CD4-positive, alpha-beta T cell (primary cell): ENCODE measurements at regions not wholly inside any gene's neighbourhood (a gene's known extent, or its start where the extent isn't known, plus 50 kb on each side); places are given as distances from the start of the nearest gene placed in this dataset.

Source experiments
- ATAC-seq: fragments of 200-7000 bp; cut with Tn5 transposase; one replicate; pipeline ENCODE4 v1.10.0; 2022; ENCODE audit warnings: mild to moderate bottlenecking; ENCODE audit not compliant: poor library complexity
- CTCF ChIA-PET: fragments of 350-600 bp; sonication (Branson Sonifier 250); formaldehyde crosslinking; loops from one replicate; lab custom pipeline; 2021; ENCODE audit warnings: antibody characterized with exemption, inconsistent platforms; lab: Charles Lee
- POLR2A ChIA-PET: fragments of 350-600 bp; sonication (Branson Sonifier 250); formaldehyde crosslinking; loops from one replicate; lab custom pipeline; 2021; ENCODE audit warnings: antibody characterized with exemption, inconsistent platforms; lab: Charles Lee
- DNase-seq, 14 experiments: peaks; one replicate each; pipeline ENCODE4 v3.0.0-alpha.2; 2013 to 2020; ENCODE audit warnings: mixed read lengths in 2 of 14
- H3K27ac ChIP-seq, 2 donors: one replicate each; pipeline versions ENCODE4 v1.5.1 to v1.7.0; 2013; ENCODE audit warnings: low read length in 2 of 2, low read depth in 1 of 2, mild to moderate bottlenecking in 1 of 2
- H3K27me3 ChIP-seq, 2 experiments: 1 replicate in 1 of 2; 2 replicates in 1 of 2; pipeline versions ENCODE4 v1.6.1 to v1.7.0; 2013; ENCODE audit warnings: low read length in 2 of 2, control low read depth in 1 of 2, mild to moderate bottlenecking in 1 of 2, moderate library complexity in 1 of 2; ENCODE audit not compliant: insufficient read depth in 2 of 2, control insufficient read depth in 1 of 2
- H3K36me3 ChIP-seq: one replicate; pipeline ENCODE4 v1.6.1; 2013; ENCODE audit warnings: low read length, control low read depth; ENCODE audit not compliant: insufficient read depth
- H3K4me1 ChIP-seq: one replicate; pipeline ENCODE4 v1.6.1; 2013; ENCODE audit warnings: low read length, control low read depth; ENCODE audit not compliant: insufficient read depth
- H3K4me3 ChIP-seq: one replicate; pipeline ENCODE4 v1.5.1; 2013; ENCODE audit warnings: mild to moderate bottlenecking, low read length, moderate library complexity
- H3K9me3 ChIP-seq, 2 experiments: 1 replicate in 1 of 2; 2 replicates in 1 of 2; pipeline versions ENCODE4 v1.6.1 to v1.7.0; 2013; ENCODE audit warnings: low read length in 2 of 2, mild to moderate bottlenecking in 2 of 2, control low read depth in 1 of 2, moderate library complexity in 1 of 2; ENCODE audit not compliant: control insufficient read depth in 1 of 2, insufficient read depth in 1 of 2
- H3K27ac Mint-ChIP-seq: one replicate; pipeline ENCODE4 v1.8.0; 2020; ENCODE audit warnings: mixed read lengths
- H3K27me3 Mint-ChIP-seq: one replicate; pipeline ENCODE4 v1.8.0; 2021; ENCODE audit warnings: mixed read lengths
- H3K36me3 Mint-ChIP-seq: one replicate; pipeline ENCODE4 v1.8.0; 2021; ENCODE audit warnings: low read depth, mixed read lengths
- H3K4me1 Mint-ChIP-seq: one replicate; pipeline ENCODE4 v1.8.0; 2021; ENCODE audit warnings: low read depth, mixed read lengths
- H3K4me3 Mint-ChIP-seq: one replicate; pipeline ENCODE4 v1.8.0; 2020; ENCODE audit warnings: mild to moderate bottlenecking, mixed read lengths
- H3K9me3 Mint-ChIP-seq: one replicate; pipeline ENCODE4 v1.8.0; 2020; ENCODE audit warnings: mixed read lengths
- CTCF ChIP-seq: fragments of 200-600 bp; IDR thresholded peaks from one replicate; pipeline ENCODE4 v1.8.0; 2022; ENCODE audit warnings: antibody characterized with exemption, mild to moderate bottlenecking
- intact Hi-C, 2 experiments: fragments of 100-400 bp; cut with DNase I in 1 of 2; cut with micrococcal nuclease in 1 of 2; formaldehyde crosslinking; loops; one replicate each; pipeline versions ENCODE4 v1.15.1 to v1.9.0; 2023 to 2025; cut with DNase I, micrococcal nuclease

DNA sequence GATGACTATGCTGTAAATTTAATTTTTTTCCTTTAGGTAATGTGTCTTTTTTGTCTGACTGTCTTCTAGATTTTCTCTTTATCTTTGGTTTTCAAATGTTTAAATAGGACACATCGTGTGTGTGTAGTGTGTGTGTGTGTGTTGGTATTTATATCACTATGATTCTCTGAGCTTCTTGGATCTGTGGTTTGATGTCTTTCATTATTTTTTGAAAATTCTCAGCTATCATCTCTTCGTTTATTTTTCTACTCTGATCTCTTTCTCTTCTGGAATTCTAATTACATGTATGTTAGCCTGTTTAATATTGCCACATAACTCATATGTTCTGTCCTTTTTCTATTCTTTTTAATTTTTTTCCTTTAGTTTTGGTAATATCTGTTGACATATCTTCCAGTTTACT lies 73.5 kb upstream of the OR10AD1 start:
- intact Hi-C loops: no loop called here
- no peak overlapping the region for H3K27ac Mint-ChIP-seq
- no peak for TF ChIP-seq CTCF
- CTCF ChIA-PET: no interaction called here
- H3K9me3 ChIP-seq: no peaks in the 10 kb centered on the region
- no peak overlapping the region for H3K4me3 ChIP-seq
- peaks cover 17% of the 10 kb centered on the region for H3K9me3 Mint-ChIP-seq
- H3K4me3 Mint-ChIP-seq: no peak overlapping the region
- H3K4me1 Mint-ChIP-seq: no peaks in the 10 kb centered on the region
- H3K36me3 ChIP-seq: no peaks in the 10 kb centered on the region
- no peak for ATAC-seq
- no peaks in the 10 kb centered on the region for H3K4me1 ChIP-seq
- H3K27me3 Mint-ChIP-seq: peaks cover 38% of the 10 kb centered on the region
- POLR2A ChIA-PET: no interaction called here
- H3K36me3 Mint-ChIP-seq: peaks cover 10% of the 10 kb centered on the region
- peaks cover 0 to 6% of the 10 kb centered on the region in 2 experiments for H3K27me3 ChIP-seq
- no peak overlapping the region for H3K27ac ChIP-seq
- DNase-seq: no peak

GRCh38 chr12:48266826-48267225 lies 63.7 kb upstream of the OR10AD1 start:
- Mint-ChIP-seq H3K4me1 (no peaks in the 10 kb centered on the region), H3K36me3 (no peaks in the 10 kb centered on the region), H3K27me3 (peaks cover 28% of the 10 kb centered on the region), H3K4me3 (no peak overlapping the region), H3K27ac (no peak overlapping the region), H3K9me3 (no peaks in the 10 kb centered on the region)
- Histone ChIP-seq H3K4me3 (no peak overlapping the region), H3K9me3 (no peaks in the 10 kb centered on the region), H3K36me3 (no peaks in the 10 kb centered on the region), H3K4me1 (no peaks in the 10 kb centered on the region), H3K27me3 (no peaks in the 10 kb centered on the region), H3K27ac (no peak overlapping the region)
- intact Hi-C loops: no loop called here
- TF ChIP-seq CTCF: no peak
- DNase-seq: no peak
- ATAC-seq: no peak
- ChIA-PET CTCF (no interaction called here), POLR2A (interaction anchor here (0.7 kb wide), 1 partner anchor 355 kb away, joined by 3 read pairs; no protein-coding TSS in a partner anchor)

- Mint-ChIP-seq H3K4me1 (no peaks in the 10 kb centered on the region), H3K4me3 (no peak overlapping the region), H3K27ac (no peak overlapping the region), H3K36me3 (no peaks in the 10 kb centered on the region), H3K9me3 (no peaks in the 10 kb centered on the region), H3K27me3 (peaks cover 27% of the 10 kb centered on the region)
- H3K27ac ChIP-seq: no peak overlapping the region
- TF ChIP-seq CTCF: no peak
- no peak overlapping the region for H3K4me3 ChIP-seq
- ChIA-PET POLR2A (no interaction called here), CTCF (no interaction called here)
- H3K9me3 ChIP-seq: no peaks in the 10 kb centered on the region
- H3K27me3 ChIP-seq: no peaks in the 10 kb centered on the region
- H3K36me3 ChIP-seq: no peaks in the 10 kb centered on the region
- no peaks in the 10 kb centered on the region for H3K4me1 ChIP-seq
- intact Hi-C loops: no loop called here
- DNase-seq (no peak), ATAC-seq (no peak)
Measured at GRCh38 chr12:48265777-48266176, 62.7 kb upstream of the OR10AD1 start.
